Activated CD8-positive, alpha-beta memory T cell treated with anti-CD3 and anti-CD28 coated beads, Interleukin-2, amount 10 ng/mL, durations not matched to agents 7 days and 5 days (primary cell): ENCODE measurements at regions not wholly inside any gene's neighbourhood (a gene's known extent, or its start where the extent isn't known, plus 50 kb on each side); places are given as distances from the start of the nearest gene placed in this dataset.

Experiments used
- ATAC-seq: fragments of 150-1000 bp; cut with Tn5 transposase; one replicate; pipeline ENCODE4 v1.10.0; 2021; ENCODE audit warnings: moderate library complexity
- CTCF ChIA-PET: fragments of 350-600 bp; sonication (Branson Sonifier 250); formaldehyde crosslinking; loops from one replicate; lab custom pipeline; 2021; ENCODE audit warnings: antibody characterized with exemption; lab: Charles Lee
- DNase-seq: peaks from one replicate; pipeline ENCODE4 v3.0.0-alpha.2; 2020
- H3K27ac Mint-ChIP-seq: one replicate; pipeline ENCODE4 v1.8.0; 2021; ENCODE audit warnings: mild to moderate bottlenecking, mixed read lengths
- H3K27me3 Mint-ChIP-seq: one replicate; pipeline ENCODE4 v1.8.0; 2021; ENCODE audit warnings: mixed read lengths
- H3K36me3 Mint-ChIP-seq: one replicate; pipeline ENCODE4 v1.8.0; 2021; ENCODE audit warnings: mild to moderate bottlenecking, mixed read lengths
- H3K4me1 Mint-ChIP-seq: one replicate; pipeline ENCODE4 v1.8.0; 2021; ENCODE audit warnings: mixed read lengths
- H3K4me3 Mint-ChIP-seq: one replicate; pipeline ENCODE4 v1.8.0; 2021; ENCODE audit warnings: mild to moderate bottlenecking, moderate library complexity, mixed read lengths
- H3K9me3 Mint-ChIP-seq: one replicate; pipeline ENCODE4 v1.8.0; 2022; ENCODE audit warnings: low read depth, mixed read lengths

DNA sequence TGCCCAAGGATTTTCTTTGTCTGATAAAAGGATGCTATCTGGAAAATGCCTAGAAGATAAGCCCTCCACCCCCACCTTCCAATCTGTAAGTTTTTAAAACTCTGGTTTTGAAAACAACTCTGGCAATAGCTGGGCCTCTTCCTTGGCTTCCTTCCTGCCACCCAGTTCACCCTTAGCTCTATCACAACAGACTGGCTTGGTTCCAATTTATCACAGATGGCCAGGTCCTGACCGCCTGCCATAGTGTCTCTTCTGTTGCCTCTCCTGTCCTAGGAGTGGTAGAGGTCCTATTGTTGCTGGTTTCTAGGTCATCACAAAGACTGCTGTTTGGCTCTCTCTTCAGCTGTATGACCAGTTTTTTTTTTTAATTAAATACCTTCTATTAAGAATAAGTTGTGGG lies 1727.9 kb upstream of the SLC39A10 start:
- Mint-ChIP-seq H3K27ac (no peak overlapping the region), H3K36me3 (no peaks in the 10 kb centered on the region), H3K4me3 (no peak overlapping the region), H3K27me3 (no peaks in the 10 kb centered on the region), H3K9me3 (no peaks in the 10 kb centered on the region), H3K4me1 (no peaks in the 10 kb centered on the region)
- ATAC-seq = no peak
- CTCF ChIA-PET = no interaction called here
- DNase-seq = no peak

DNA sequence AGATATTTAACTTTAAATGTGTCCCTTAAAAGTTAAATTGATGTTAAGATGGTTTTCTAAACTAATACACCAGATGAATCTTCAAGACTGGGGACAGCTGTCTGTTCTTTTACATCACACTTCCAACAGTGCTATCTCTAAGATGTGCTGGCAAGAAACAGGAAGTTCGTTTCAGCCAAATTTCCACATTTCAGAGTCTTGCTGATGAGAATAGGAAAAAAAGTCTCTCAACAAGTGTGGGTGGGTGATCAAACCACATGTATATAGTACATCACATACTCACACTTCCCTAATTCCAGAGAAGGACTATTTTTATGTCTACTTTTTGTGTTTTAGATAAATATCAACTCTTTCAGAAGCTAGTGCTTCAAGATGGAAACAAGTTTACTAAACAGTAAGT lies 1712.8 kb upstream of the TMEFF2 start:
- ATAC-seq (no peak), DNase-seq (no peak)
- H3K27me3 Mint-ChIP-seq = no peaks in the 10 kb centered on the region
- H3K27ac Mint-ChIP-seq = no peak overlapping the region
- no peaks in the 10 kb centered on the region for H3K9me3 Mint-ChIP-seq
- no peaks in the 10 kb centered on the region for H3K4me1 Mint-ChIP-seq
- no peak overlapping the region for H3K4me3 Mint-ChIP-seq
- H3K36me3 Mint-ChIP-seq = no peaks in the 10 kb centered on the region
- CTCF ChIA-PET = no interaction called here

DNA sequence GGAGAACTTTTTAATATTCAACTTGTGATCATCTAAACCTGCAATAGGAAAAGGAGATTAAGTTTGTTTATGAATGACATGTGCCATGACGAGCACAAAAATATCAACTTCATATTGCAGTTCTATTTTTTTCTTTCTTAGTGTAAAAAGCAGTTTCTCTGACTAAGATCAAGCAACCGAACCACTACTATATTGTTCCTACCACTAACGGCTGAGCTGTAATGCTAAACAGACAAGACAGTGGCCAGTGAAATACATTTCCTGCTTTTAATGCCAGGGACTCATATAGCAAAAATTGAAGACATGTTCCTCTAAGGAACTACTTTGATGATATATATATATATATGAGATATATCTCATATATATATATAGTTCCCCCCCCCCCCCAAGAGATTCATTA lies 1705.6 kb upstream of the TMEFF2 start:
- DNase-seq (no peak), ATAC-seq (no peak)
- Mint-ChIP-seq H3K36me3 (no peaks in the 10 kb centered on the region), H3K27me3 (no peaks in the 10 kb centered on the region), H3K9me3 (no peaks in the 10 kb centered on the region), H3K27ac (no peak overlapping the region), H3K4me3 (no peak overlapping the region), H3K4me1 (peaks cover under 1% of the 10 kb centered on the region)
- CTCF ChIA-PET = no interaction called here

DNA sequence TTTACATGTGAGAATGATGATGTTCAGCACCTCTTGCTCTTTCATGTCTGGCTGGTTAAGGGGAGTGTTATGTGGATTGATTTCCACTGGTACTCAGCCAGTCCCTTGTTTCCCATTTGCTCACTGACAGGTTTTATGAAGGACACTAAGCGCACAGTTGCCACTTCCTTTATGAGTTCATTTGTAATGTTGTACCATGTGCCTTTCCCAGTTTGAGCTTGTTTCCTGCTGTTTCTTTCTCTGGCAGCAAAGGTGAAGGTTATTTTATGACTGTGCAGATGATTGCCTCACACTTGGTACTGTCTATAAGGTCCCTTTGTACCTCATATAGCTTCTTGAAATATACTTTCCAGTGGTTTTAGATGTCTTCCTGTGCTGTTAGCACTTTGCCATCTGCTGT lies 1700.5 kb upstream of the TMEFF2 start:
- H3K36me3 Mint-ChIP-seq = no peaks in the 10 kb centered on the region
- H3K9me3 Mint-ChIP-seq = peaks cover 3% of the 10 kb centered on the region
- no peak overlapping the region for H3K4me3 Mint-ChIP-seq
- CTCF ChIA-PET = no interaction called here
- H3K27ac Mint-ChIP-seq = no peak overlapping the region
- no peak for DNase-seq
- peak; percentile 30 for ATAC-seq
- H3K4me1 Mint-ChIP-seq = peaks cover 6% of the 10 kb centered on the region
- H3K27me3 Mint-ChIP-seq = no peaks in the 10 kb centered on the region

DNA sequence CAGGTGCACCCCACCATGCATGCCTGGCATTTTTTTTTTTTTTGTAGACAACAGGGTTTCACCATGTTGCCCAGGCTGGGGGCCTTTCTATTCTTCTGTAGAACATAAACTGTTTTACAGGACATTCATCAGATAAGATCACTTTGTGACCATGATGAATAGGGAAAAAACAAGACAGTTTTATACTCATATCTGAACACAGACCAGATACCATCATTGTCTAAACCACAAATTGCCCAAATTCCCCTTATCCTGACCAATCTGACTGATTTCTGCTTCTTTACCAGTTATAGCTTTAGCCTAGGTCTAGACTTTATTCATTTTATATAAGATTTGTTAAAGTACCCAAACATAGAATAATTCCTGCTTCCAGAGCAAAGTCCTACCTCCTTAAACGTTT lies 1699.3 kb upstream of the TMEFF2 start:
- H3K36me3 Mint-ChIP-seq = no peaks in the 10 kb centered on the region
- no peak for ATAC-seq
- CTCF ChIA-PET = no interaction called here
- peaks cover 6% of the 10 kb centered on the region for H3K4me1 Mint-ChIP-seq
- DNase-seq = no peak
- H3K9me3 Mint-ChIP-seq = peaks cover 3% of the 10 kb centered on the region
- H3K27me3 Mint-ChIP-seq = no peaks in the 10 kb centered on the region
- H3K4me3 Mint-ChIP-seq = no peak overlapping the region
- no peak overlapping the region for H3K27ac Mint-ChIP-seq

DNA sequence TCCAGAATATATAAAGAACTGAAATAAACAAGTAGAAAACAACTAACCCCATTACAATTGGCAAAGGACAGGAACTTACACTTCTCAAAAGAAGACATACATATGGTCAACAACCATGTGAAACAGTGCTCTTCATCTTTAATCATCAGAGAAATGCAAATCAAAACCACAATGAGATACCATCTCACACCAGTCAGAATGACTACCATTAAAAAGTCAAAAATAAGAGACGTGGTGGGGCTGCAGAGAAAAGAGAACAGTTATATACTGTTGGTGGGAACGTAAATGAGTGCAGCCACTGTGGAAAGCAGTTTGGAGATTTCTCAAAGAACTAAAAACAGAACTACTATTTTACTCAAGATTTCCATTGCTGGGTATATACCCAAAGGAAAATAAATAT lies 1696.3 kb upstream of the TMEFF2 start:
- no peaks in the 10 kb centered on the region for H3K36me3 Mint-ChIP-seq

DNA sequence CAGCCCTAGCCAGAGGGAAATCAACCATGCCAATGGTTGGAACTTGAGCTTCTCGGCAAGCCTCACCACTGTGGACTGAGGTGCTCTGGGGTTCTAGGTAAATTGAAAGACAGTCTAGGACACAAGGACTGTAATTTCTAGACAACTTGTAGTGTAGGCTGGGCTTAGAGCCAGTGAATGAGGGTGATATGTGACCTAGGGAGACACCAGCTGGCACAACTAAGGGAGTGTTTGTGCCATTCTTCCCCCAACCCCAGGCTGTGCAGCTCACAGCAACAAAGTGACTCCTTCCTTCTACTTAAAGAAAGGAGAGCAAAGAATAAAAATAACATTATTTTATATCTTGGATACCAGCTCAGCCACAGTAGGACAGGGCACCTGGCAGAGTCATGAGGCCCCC lies 1690.7 kb upstream of the TMEFF2 start:
- H3K4me1 Mint-ChIP-seq = no peaks in the 10 kb centered on the region
- no peak for DNase-seq
- CTCF ChIA-PET = no interaction called here
- H3K27me3 Mint-ChIP-seq = no peaks in the 10 kb centered on the region
- no peaks in the 10 kb centered on the region for H3K36me3 Mint-ChIP-seq
- no peak overlapping the region for H3K27ac Mint-ChIP-seq
- peaks cover 4% of the 10 kb centered on the region for H3K9me3 Mint-ChIP-seq
- H3K4me3 Mint-ChIP-seq = no peak overlapping the region
- no peak for ATAC-seq

More for the DNA sequence above, 1696.3 kb upstream of the TMEFF2 start:
- no peak for DNase-seq
- Mint-ChIP-seq H3K27ac (no peak overlapping the region), H3K4me1 (peaks cover 6% of the 10 kb centered on the region), H3K4me3 (no peak overlapping the region), H3K27me3 (no peaks in the 10 kb centered on the region), H3K9me3 (peaks cover 7% of the 10 kb centered on the region)
- CTCF ChIA-PET = no interaction called here
- ATAC-seq = no peak

DNA sequence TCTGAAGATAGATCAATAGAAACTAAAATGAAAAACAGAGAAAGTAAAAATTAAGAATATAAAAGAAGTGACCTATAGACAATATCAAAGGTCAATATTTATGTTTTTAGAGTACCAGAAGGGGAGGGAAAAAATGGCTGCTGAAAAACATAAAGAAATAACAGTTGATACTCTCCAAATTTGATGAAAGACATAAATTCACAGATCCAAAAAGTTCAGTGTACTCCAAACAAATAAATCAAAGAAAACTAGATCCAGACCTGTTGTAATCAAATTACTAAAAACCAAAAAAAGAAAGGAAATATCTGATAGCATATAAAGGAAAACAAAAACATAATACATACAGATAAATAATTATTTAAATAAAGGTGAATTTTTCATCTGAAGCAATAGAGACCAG lies 1689.1 kb upstream of the TMEFF2 start:
- no peak for DNase-seq
- no peaks in the 10 kb centered on the region for H3K27me3 Mint-ChIP-seq
- ATAC-seq = no peak

DNA sequence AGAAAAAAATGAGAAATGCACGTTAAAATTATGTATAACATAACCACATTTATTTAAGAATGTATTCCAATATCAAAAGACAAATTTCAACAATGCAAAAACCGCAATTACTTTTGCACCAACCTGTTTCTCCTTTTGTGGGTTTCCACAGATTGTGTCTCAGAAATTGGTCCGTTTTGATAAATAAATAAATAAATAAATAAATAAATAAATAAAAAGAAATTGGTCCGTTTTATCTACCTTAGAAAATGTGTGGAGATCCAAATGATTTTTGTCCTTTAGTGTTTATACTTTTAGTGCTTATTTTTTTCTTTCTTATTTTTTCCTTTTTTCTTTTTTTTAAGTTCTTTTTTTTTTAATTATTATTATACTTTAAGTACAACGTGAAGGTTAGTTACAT lies 1682.2 kb upstream of the TMEFF2 start:
- no peak for ATAC-seq
- Mint-ChIP-seq H3K27me3 (no peaks in the 10 kb centered on the region), H3K27ac (no peak overlapping the region), H3K36me3 (no peaks in the 10 kb centered on the region), H3K4me1 (no peaks in the 10 kb centered on the region), H3K9me3 (peaks cover 6% of the 10 kb centered on the region), H3K4me3 (no peak overlapping the region)
- no peak for DNase-seq
- CTCF ChIA-PET = no interaction called here

More for the DNA sequence above, 1689.1 kb upstream of the TMEFF2 start:
- no peak overlapping the region for H3K27ac Mint-ChIP-seq
- no peak overlapping the region for H3K4me3 Mint-ChIP-seq
- H3K4me1 Mint-ChIP-seq = no peaks in the 10 kb centered on the region
- no peaks in the 10 kb centered on the region for H3K36me3 Mint-ChIP-seq
- CTCF ChIA-PET = no interaction called here
- peaks cover 4% of the 10 kb centered on the region for H3K9me3 Mint-ChIP-seq

DNA sequence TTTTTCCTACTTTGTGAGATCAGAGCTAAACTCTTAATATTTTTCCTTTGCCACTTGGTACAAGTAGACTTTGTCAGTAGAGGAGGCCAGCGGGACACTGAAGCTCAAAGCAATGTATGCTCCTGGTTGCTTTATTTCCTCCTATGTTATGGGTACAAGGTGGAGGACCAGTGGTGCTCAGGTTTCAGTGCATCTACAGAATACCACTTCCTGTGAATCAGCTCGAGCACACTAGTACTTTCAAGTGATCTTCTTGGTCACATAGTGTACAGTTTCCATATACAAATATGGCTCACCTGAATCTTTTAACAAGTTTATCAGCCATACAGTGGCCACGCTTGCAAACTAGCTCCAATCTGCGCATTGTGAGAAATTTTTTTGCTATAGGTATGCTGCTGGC lies 1674.8 kb upstream of the TMEFF2 start:
- no peak overlapping the region for H3K27ac Mint-ChIP-seq
- CTCF ChIA-PET = no interaction called here
- DNase-seq = no peak
- ATAC-seq = no peak
- H3K9me3 Mint-ChIP-seq = peaks cover 4% of the 10 kb centered on the region
- H3K27me3 Mint-ChIP-seq = no peaks in the 10 kb centered on the region
- H3K36me3 Mint-ChIP-seq = no peaks in the 10 kb centered on the region
- H3K4me3 Mint-ChIP-seq = no peak overlapping the region
- H3K4me1 Mint-ChIP-seq = no peaks in the 10 kb centered on the region

DNA sequence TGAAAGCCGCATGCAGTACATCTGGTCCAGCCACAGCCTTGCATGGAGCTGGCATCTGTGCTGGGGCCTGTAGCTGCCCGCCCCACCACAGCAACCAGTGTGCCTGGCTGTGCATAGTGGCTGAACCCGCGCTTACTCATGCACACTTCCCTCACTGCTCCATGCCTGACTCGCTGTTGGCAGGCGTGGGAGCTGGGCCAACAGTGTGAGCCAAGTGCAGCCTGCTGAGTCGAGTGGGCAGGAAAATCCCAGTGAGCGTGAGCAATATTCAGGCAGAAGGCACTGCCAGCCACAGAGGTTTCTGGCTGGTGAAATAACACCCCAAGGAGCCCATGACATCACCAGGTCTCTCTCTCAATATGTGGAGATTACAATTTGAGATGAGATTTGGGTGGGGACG lies 1674.1 kb upstream of the TMEFF2 start:
- no peak for DNase-seq
- no peaks in the 10 kb centered on the region for H3K4me1 Mint-ChIP-seq
- no peaks in the 10 kb centered on the region for H3K27me3 Mint-ChIP-seq
- peaks cover 4% of the 10 kb centered on the region for H3K9me3 Mint-ChIP-seq
- CTCF ChIA-PET = no interaction called here
- ATAC-seq = no peak
- no peaks in the 10 kb centered on the region for H3K36me3 Mint-ChIP-seq
- no peak overlapping the region for H3K27ac Mint-ChIP-seq
- H3K4me3 Mint-ChIP-seq = no peak overlapping the region

DNA sequence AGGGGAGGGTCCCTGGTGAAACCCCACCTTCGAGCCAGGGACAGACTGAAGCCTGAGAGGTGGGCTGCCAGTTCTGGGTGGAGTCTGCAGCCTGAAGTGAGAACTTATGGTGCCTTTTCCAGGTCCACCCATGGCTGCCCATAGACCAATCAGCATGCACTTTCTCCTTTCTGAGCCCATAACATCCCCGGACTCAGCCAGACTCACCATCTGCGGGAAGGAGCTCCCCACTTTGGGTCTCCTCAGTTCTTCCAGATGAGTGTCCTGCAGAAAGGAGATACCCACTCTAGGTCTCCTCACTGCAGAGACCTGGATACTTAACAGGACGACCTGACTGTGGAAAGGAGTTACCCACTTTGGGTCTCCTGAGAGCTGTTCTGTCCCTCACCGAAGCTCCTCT lies 1673.4 kb upstream of the TMEFF2 start:
- no peak overlapping the region for H3K4me3 Mint-ChIP-seq
- peaks cover 2% of the 10 kb centered on the region for H3K9me3 Mint-ChIP-seq
- ATAC-seq (no peak), DNase-seq (no peak)
- H3K27ac Mint-ChIP-seq = no peak overlapping the region
- no peaks in the 10 kb centered on the region for H3K36me3 Mint-ChIP-seq
- CTCF ChIA-PET = no interaction called here
- no peaks in the 10 kb centered on the region for H3K27me3 Mint-ChIP-seq
- H3K4me1 Mint-ChIP-seq = no peaks in the 10 kb centered on the region

DNA sequence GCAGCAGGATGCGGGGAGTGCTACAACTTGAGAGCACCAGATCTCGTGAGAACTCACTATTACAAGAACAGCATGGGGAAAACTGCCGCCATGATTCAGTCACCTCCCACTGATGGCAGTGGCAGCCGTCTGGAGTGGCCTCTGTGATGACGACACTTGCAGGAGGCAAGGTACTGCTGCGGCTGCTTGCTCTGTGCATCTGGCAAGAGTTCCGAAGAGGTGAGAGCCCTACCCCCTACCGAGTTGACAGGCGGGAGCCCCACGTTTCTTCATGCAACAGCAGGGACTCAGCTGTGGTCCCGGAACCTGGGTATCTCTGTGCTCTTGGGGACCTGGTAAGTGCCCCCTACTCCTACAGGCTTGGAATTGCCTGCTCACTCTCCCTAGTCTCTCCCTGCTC lies 1672.7 kb upstream of the TMEFF2 start:
- no peak overlapping the region for H3K27ac Mint-ChIP-seq
- CTCF ChIA-PET = no interaction called here
- no peak overlapping the region for H3K4me3 Mint-ChIP-seq
- no peaks in the 10 kb centered on the region for H3K36me3 Mint-ChIP-seq
- ATAC-seq (no peak), DNase-seq (no peak)
- no peaks in the 10 kb centered on the region for H3K27me3 Mint-ChIP-seq
- peaks cover 2% of the 10 kb centered on the region for H3K9me3 Mint-ChIP-seq
- H3K4me1 Mint-ChIP-seq = no peaks in the 10 kb centered on the region

DNA sequence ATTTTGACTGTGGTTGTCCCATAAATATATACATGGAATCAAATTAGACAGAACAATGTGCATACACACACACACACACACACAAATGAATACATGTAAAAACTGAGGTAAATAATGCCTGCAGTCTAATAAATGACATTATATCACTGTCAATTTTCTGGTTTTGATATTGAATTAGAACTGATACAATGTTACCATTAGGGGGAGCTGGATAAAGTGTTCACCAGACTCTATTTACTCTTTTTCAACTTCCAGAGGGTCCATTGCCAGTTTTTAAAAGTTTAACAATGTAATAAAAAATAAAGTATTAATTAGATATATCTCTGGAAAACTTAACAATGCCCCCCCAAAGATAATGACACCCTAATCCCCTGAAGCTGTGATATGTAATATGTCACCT lies 1666.8 kb upstream of the TMEFF2 start:
- no peak for DNase-seq
- CTCF ChIA-PET = no interaction called here
- Mint-ChIP-seq H3K27me3 (no peaks in the 10 kb centered on the region), H3K4me3 (no peak overlapping the region), H3K27ac (no peak overlapping the region), H3K36me3 (no peaks in the 10 kb centered on the region), H3K4me1 (no peaks in the 10 kb centered on the region), H3K9me3 (no peaks in the 10 kb centered on the region)
- ATAC-seq = no peak

DNA sequence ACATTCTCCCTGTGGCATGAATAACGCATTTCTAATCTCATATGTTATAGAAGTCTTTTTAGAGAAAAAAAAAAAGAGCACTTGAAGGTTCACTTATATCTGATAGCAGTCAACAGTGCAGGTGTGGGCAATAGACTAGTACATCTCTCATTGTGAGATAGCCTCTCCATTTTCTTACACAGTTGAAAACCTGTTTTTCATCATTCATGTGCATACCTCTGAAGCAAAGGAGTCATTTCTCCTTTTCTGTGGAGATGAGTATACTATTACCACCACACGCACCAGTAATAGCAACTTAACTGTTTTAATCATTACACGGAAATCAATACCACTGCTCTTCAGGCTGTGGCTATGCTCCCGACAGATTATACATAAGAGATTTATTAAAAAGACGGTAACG lies 1653.3 kb upstream of the TMEFF2 start:
- ATAC-seq (no peak), DNase-seq (no peak)
- CTCF ChIA-PET = no interaction called here
- H3K9me3 Mint-ChIP-seq = no peaks in the 10 kb centered on the region
- H3K4me1 Mint-ChIP-seq = no peaks in the 10 kb centered on the region
- H3K36me3 Mint-ChIP-seq = no peaks in the 10 kb centered on the region
- no peak overlapping the region for H3K4me3 Mint-ChIP-seq
- H3K27ac Mint-ChIP-seq = no peak overlapping the region
- H3K27me3 Mint-ChIP-seq = no peaks in the 10 kb centered on the region
